ENCODE measurements at regions not wholly inside any gene's neighbourhood (a gene's known extent, or its start where the extent isn't known, plus 50 kb on each side); places are given as distances from the start of the nearest gene placed in this dataset.

- FAIRE-seq (no peak), DNase-seq (ENCODE audit: low read depth in 1 of 2, low spot score in 1 of 2) (no peak), ATAC-seq (no peak)
- H3K4me2 ChIP-seq = no peak overlapping the region
- no peaks in the 10 kb centered on the region for H3K9me3 ChIP-seq
- ChIA-PET CTCF (no interaction called here), POLR2A (no interaction called here)
- TF ChIP-seq, protein P1, sequence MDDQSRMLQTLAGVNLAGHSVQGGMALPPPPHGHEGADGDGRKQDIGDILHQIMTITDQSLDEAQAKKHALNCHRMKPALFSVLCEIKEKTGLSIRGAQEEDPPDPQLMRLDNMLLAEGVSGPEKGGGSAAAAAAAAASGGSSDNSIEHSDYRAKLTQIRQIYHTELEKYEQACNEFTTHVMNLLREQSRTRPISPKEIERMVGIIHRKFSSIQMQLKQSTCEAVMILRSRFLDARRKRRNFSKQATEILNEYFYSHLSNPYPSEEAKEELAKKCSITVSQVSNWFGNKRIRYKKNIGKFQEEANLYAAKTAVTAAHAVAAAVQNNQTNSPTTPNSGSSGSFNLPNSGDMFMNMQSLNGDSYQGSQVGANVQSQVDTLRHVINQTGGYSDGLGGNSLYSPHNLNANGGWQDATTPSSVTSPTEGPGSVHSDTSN (IDR thresholded peaks at IDR 0.05) = no peak
- TF ChIP-seq NR3C1 (IDR thresholded peaks at IDR 0.05) = no peak
- no peak for TF ChIP-seq ZSCAN20 (CRISPR knock-in tag; IDR thresholded peaks at IDR 0.05)
- no peak for TF ChIP-seq EHF (CRISPR knock-in tag; IDR thresholded peaks at IDR 0.05)
- TF ChIP-seq TFCP2L1 (CRISPR knock-in tag; IDR thresholded peaks at IDR 0.05) = no peak
- no peak for TF ChIP-seq NFE2L2 (conservative IDR thresholded peaks at IDR 0.05; ENCODE audit: low read length)
- no peak for TF ChIP-seq ESRRA (IDR thresholded peaks at IDR 0.05; ENCODE audit: borderline replicate concordance, low read length)
- TF ChIP-seq USF2 (IDR thresholded peaks at IDR 0.05) = no peak
- TF ChIP-seq RNF2 (IDR thresholded peaks at IDR 0.05; ENCODE audit: borderline replicate concordance, low read depth) = no peak
- no peak for TF ChIP-seq ELK1 (IDR thresholded peaks at IDR 0.05; ENCODE audit: low read depth, low read length)
- no peak for TF ChIP-seq HDAC2 (IDR thresholded peaks at IDR 0.05)
- TF ChIP-seq EP300 (IDR thresholded peaks at IDR 0.05) = no peak
- TF ChIP-seq MAFK (IDR thresholded peaks at IDR 0.05; ENCODE audit: partially characterized antibody) = no peak
- no peak for TF ChIP-seq CBX8 (IDR thresholded peaks at IDR 0.05)
- TF ChIP-seq PHF8 (IDR thresholded peaks at IDR 0.05; ENCODE audit: borderline replicate concordance, low read depth) = no peak
- no peaks in the 10 kb centered on the region for H3K4me1 ChIP-seq
- no peak overlapping the region for H3K27ac ChIP-seq
- WGBS (ENCODE audit: missing lambda C conversion rate) = 8% methylated on average over 1 of the region's 1 CpG
- H3K4me3 ChIP-seq = no peak overlapping the region
Measured at GRCh38 chr14:44567997-44568396, 60.9 kb upstream of the FSCB start.

- no peak for TF ChIP-seq CEBPB (IDR thresholded peaks at IDR 0.05)
- no peak for TF ChIP-seq ZFP36 (IDR thresholded peaks at IDR 0.05; ENCODE audit: borderline replicate concordance, partially characterized antibody)
- no peak for TF ChIP-seq EP300 (IDR thresholded peaks at IDR 0.05)
- no peak for TF ChIP-seq RCOR1 (IDR thresholded peaks at IDR 0.05; ENCODE audit: low read depth, low read length)
- TF ChIP-seq, protein P2, sequence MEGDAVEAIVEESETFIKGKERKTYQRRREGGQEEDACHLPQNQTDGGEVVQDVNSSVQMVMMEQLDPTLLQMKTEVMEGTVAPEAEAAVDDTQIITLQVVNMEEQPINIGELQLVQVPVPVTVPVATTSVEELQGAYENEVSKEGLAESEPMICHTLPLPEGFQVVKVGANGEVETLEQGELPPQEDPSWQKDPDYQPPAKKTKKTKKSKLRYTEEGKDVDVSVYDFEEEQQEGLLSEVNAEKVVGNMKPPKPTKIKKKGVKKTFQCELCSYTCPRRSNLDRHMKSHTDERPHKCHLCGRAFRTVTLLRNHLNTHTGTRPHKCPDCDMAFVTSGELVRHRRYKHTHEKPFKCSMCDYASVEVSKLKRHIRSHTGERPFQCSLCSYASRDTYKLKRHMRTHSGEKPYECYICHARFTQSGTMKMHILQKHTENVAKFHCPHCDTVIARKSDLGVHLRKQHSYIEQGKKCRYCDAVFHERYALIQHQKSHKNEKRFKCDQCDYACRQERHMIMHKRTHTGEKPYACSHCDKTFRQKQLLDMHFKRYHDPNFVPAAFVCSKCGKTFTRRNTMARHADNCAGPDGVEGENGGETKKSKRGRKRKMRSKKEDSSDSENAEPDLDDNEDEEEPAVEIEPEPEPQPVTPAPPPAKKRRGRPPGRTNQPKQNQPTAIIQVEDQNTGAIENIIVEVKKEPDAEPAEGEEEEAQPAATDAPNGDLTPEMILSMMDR (IDR thresholded peaks at IDR 0.05) = no peak
- TF ChIP-seq ESRRA (IDR thresholded peaks at IDR 0.05; ENCODE audit: borderline replicate concordance, low read length) = no peak
- no peak for TF ChIP-seq CHD4 (IDR thresholded peaks at IDR 0.05; ENCODE audit: borderline replicate concordance)
- TF ChIP-seq EHF (CRISPR knock-in tag; IDR thresholded peaks at IDR 0.05) = no peak
- TF ChIP-seq, protein P3, sequence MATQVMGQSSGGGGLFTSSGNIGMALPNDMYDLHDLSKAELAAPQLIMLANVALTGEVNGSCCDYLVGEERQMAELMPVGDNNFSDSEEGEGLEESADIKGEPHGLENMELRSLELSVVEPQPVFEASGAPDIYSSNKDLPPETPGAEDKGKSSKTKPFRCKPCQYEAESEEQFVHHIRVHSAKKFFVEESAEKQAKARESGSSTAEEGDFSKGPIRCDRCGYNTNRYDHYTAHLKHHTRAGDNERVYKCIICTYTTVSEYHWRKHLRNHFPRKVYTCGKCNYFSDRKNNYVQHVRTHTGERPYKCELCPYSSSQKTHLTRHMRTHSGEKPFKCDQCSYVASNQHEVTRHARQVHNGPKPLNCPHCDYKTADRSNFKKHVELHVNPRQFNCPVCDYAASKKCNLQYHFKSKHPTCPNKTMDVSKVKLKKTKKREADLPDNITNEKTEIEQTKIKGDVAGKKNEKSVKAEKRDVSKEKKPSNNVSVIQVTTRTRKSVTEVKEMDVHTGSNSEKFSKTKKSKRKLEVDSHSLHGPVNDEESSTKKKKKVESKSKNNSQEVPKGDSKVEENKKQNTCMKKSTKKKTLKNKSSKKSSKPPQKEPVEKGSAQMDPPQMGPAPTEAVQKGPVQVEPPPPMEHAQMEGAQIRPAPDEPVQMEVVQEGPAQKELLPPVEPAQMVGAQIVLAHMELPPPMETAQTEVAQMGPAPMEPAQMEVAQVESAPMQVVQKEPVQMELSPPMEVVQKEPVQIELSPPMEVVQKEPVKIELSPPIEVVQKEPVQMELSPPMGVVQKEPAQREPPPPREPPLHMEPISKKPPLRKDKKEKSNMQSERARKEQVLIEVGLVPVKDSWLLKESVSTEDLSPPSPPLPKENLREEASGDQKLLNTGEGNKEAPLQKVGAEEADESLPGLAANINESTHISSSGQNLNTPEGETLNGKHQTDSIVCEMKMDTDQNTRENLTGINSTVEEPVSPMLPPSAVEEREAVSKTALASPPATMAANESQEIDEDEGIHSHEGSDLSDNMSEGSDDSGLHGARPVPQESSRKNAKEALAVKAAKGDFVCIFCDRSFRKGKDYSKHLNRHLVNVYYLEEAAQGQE (IDR thresholded peaks at IDR 0.05) = no peak
- TF ChIP-seq KDM5A (IDR thresholded peaks at IDR 0.05) = no peak
- TF ChIP-seq NPAS2 (CRISPR knock-in tag; IDR thresholded peaks at IDR 0.05; ENCODE audit: borderline replicate concordance) = no peak
- TF ChIP-seq PHF8 (IDR thresholded peaks at IDR 0.05; ENCODE audit: borderline replicate concordance, low read depth) = no peak
- Histone ChIP-seq H3K4me3 (no peak overlapping the region), H3K27ac (no peak overlapping the region), H3K4me2 (no peak overlapping the region), H3K4me1 (no peaks in the 10 kb centered on the region), H3K9me3 (no peaks in the 10 kb centered on the region)
- no peak for FAIRE-seq
- ChIA-PET CTCF (no interaction called here), POLR2A (no interaction called here)
- no peak for ATAC-seq
- DNase-seq (ENCODE audit: low read depth in 1 of 2, low spot score in 1 of 2) = no peak
Measured at GRCh38 chr14:44565968-44566367, 58.9 kb upstream of the FSCB start.
